Right atrium auricular region (tissue), 2 donors: ENCODE measurements at regions not wholly inside any gene's neighbourhood (a gene's known extent, or its start where the extent isn't known, plus 50 kb on each side); places are given as distances from the start of the nearest gene placed in this dataset.

Experiments used
- DNase-seq: peaks from one replicate; pipeline ENCODE4 v3.0.0-alpha.2; 2019; ENCODE audit warnings: low spot score
- H3K27ac ChIP-seq, 2 donors: fragments of 200-600 bp; sonication (generic); 1 replicate in 1 of 2; 2 replicates in 1 of 2; pipeline ENCODE4 v1.5.1; 2016 to 2019
- H3K27me3 ChIP-seq, 2 donors: fragments of 200-600 bp; sonication (generic); one replicate each; pipeline versions ENCODE4 v1.5.1 to v1.6.0; 2017 to 2019
- H3K36me3 ChIP-seq: fragments of 200-600 bp; sonication (generic); one replicate; pipeline ENCODE4 v1.5.1; 2016
- H3K4me1 ChIP-seq, 2 donors: fragments of 200-600 bp; sonication (generic); one replicate each; pipeline versions ENCODE4 v1.5.1 to v1.6.0; 2017 to 2019
- H3K4me3 ChIP-seq, 2 donors: fragments of 200-600 bp; sonication (generic); 1 replicate in 1 of 2; 2 replicates in 1 of 2; pipeline ENCODE4 v1.5.1; 2017 to 2019; ENCODE audit warnings: mild to moderate bottlenecking in 1 of 2, moderate library complexity in 1 of 2
- H3K9me3 ChIP-seq, 2 donors: fragments of 200-600 bp; sonication (generic); one replicate each; pipeline ENCODE4 v1.5.1; 2019
- CTCF ChIP-seq, 2 donors: fragments of 200-600 bp; sonication (generic); IDR thresholded peaks; one replicate each; pipeline ENCODE4 v1.5.1; 2019; ENCODE audit warnings: antibody characterized with exemption in 2 of 2

GRCh38 chr2:156731506-156731905 lies 295.3 kb downstream of the GPD2 start:
- DNase-seq: no peak

GRCh38 chr2:156736950-156737349 lies 300.8 kb downstream of the GPD2 start:
- no peaks in the 10 kb centered on the region for H3K27me3 ChIP-seq
- no peaks in the 10 kb centered on the region for H3K4me1 ChIP-seq
- no peak overlapping the region for H3K4me3 ChIP-seq
- no peaks in the 10 kb centered on the region for H3K9me3 ChIP-seq
- H3K36me3 ChIP-seq: no peaks in the 10 kb centered on the region
- no peak for DNase-seq
- TF ChIP-seq CTCF (IDR thresholded peaks at IDR 0.05): no peak
- H3K27ac ChIP-seq: no peak overlapping the region

More at GRCh38 chr2:156731506-156731905, 295.3 kb downstream of the GPD2 start:
- H3K9me3 ChIP-seq: no peaks in the 10 kb centered on the region
- TF ChIP-seq CTCF (IDR thresholded peaks at IDR 0.05): no peak
- H3K4me1 ChIP-seq: no peaks in the 10 kb centered on the region
- no peak overlapping the region for H3K27ac ChIP-seq
- H3K36me3 ChIP-seq: no peaks in the 10 kb centered on the region
- H3K4me3 ChIP-seq: no peak overlapping the region
- H3K27me3 ChIP-seq: no peaks in the 10 kb centered on the region

- no peak overlapping the region for H3K4me3 ChIP-seq
- no peaks in the 10 kb centered on the region for H3K36me3 ChIP-seq
- no peak for DNase-seq
- no peaks in the 10 kb centered on the region for H3K27me3 ChIP-seq
- H3K9me3 ChIP-seq: no peaks in the 10 kb centered on the region
- H3K4me1 ChIP-seq: no peaks in the 10 kb centered on the region
- no peak for TF ChIP-seq CTCF (IDR thresholded peaks at IDR 0.05)
- no peak overlapping the region for H3K27ac ChIP-seq
These were observed 303.1 kb downstream of the GPD2 start for GRCh38 chr2:156739301-156739700.

- Histone ChIP-seq H3K27me3 (no peaks in the 10 kb centered on the region), H3K9me3 (no peaks in the 10 kb centered on the region), H3K36me3 (no peaks in the 10 kb centered on the region), H3K27ac (no peak overlapping the region), H3K4me3 (no peak overlapping the region), H3K4me1 (no peaks in the 10 kb centered on the region)
- no peak for DNase-seq
- no peak for TF ChIP-seq CTCF (IDR thresholded peaks at IDR 0.05)
These were observed 309.4 kb downstream of the GPD2 start for GRCh38 chr2:156745619-156746018.

- TF ChIP-seq CTCF (IDR thresholded peaks at IDR 0.05): no peak
- H3K4me3 ChIP-seq: no peak overlapping the region
- no peaks in the 10 kb centered on the region for H3K9me3 ChIP-seq
- no peaks in the 10 kb centered on the region for H3K4me1 ChIP-seq
- no peak overlapping the region for H3K27ac ChIP-seq
- DNase-seq: no peak
- no peaks in the 10 kb centered on the region for H3K27me3 ChIP-seq
- H3K36me3 ChIP-seq: no peaks in the 10 kb centered on the region
These were observed 312.0 kb downstream of the GPD2 start for GRCh38 chr2:156748221-156748620.

GRCh38 chr2:156752042-156752441 lies 315.9 kb downstream of the GPD2 start:
- Histone ChIP-seq H3K36me3 (no peaks in the 10 kb centered on the region), H3K4me1 (no peaks in the 10 kb centered on the region), H3K27ac (no peak overlapping the region), H3K4me3 (no peak overlapping the region), H3K9me3 (no peaks in the 10 kb centered on the region), H3K27me3 (no peaks in the 10 kb centered on the region)
- DNase-seq: no peak
- no peak for TF ChIP-seq CTCF (IDR thresholded peaks at IDR 0.05)
